NB4 (cell line): ENCODE measurements at regions not wholly inside any gene's neighbourhood (a gene's known extent, or its start where the extent isn't known, plus 50 kb on each side); places are given as distances from the start of the nearest gene placed in this dataset.

Experiments used
- CTCF ChIP-seq: IDR thresholded peaks from one replicate; pipeline ENCODE4 v1.5.1; 2012; ENCODE audit warnings: low read depth, low read length
- MAX ChIP-seq: IDR thresholded peaks from 2 replicates; pipeline ENCODE4 v1.6.1; 2011; ENCODE audit warnings: low read depth, low read length

- TF ChIP-seq CTCF (no peak), MAX (no peak)
Observed at GRCh38 chr16:11488304-11488703, 98.4 kb downstream of the LITAF start.
